ENCODE measurements at regions not wholly inside any gene's neighbourhood (a gene's known extent, or its start where the extent isn't known, plus 50 kb on each side); places are given as distances from the start of the nearest gene placed in this dataset.

DNA sequence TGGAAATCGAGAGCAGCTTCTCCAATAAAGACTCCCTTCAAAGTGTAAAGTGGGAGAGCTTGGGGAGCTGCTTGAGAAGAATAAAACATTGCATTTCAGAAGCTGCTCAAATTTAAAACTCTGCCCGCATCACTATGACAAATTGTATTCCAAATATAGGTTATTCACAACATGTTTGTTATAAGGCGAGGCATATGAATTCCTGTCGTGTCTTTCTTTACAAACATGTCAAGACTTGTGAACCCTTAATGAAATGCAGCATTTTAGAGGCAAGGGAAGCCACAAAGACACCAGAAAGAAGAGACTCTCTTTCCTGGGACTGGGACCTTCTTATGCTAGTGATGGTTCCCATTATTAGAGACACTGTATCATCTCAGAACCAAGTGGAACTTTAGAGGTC is 311.2 kb downstream of the DHX15 start:
- DNase-seq: no peak
- TF ChIP-seq GATA1 (IDR thresholded peaks at IDR 0.05; ENCODE audit: low read depth, low read length): no peak
- no peak for TF ChIP-seq POLR2A (IDR thresholded peaks at IDR 0.05; ENCODE audit: low read length)

DNA sequence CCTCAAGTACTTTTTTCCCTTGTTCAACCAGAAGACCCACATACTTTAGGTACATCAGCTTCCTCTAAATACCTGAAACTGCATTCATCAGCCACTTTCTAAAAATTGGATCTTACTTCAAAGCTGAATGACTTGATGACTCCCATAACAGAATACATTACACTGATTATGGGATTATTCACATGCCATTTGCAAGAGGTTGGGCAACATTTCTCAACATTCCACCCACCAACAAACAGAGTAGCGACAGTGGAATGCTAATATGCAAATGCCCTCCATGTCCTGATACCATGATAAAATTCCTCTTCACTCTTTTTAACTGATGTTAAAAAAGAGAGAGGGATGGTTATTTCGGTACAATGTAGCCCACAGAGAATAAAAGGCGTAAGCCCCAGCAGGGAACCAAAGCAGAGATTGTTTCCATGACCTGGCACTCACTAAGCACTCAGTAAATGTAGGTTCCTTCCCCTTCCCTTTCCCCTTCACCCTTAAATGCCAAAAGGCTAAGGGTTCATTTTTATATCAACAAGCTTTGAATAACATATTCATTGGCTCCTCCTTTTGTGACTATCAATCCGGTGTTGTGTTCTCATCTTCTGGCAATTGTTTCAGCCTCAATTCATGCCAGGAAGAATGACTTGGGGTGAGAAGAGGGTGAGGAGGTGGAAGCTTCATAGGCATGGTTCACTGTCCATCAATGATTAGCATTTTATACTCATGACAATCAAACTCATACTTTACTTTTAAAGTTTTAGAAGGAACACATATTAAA is 317.2 kb downstream of the DHX15 start:
- DNase-seq: no peak
- TF ChIP-seq POLR2A (IDR thresholded peaks at IDR 0.05; ENCODE audit: low read length): no peak
- no peak for TF ChIP-seq GATA1 (IDR thresholded peaks at IDR 0.05; ENCODE audit: low read depth, low read length)

GRCh38 chr4:24265989-24266388 is 318.4 kb downstream of the DHX15 start:
- TF ChIP-seq POLR2A (IDR thresholded peaks at IDR 0.05; ENCODE audit: low read length) (no peak), GATA1 (IDR thresholded peaks at IDR 0.05; ENCODE audit: low read depth, low read length) (no peak)
- no peak for DNase-seq

DNA sequence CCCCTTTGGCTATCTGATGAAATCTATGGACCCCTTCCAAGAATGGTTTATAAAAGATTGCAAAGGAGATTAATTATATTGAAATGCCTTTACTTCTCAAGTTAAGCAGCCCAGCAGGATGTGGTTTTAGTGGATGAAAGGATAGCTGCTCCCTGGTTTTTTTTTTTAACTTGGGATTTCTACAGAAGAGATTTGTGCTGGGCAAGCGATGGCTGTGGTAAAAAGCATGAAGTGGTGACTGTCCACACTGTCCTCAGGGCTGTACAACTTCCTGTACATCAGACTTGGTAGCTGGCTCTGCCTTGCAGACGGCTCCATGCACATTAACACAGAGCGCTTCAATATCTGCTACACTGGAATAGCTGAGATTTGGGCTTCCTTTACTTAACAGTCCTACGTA is 321.7 kb downstream of the DHX15 start:
- no peak for DNase-seq
- TF ChIP-seq POLR2A (IDR thresholded peaks at IDR 0.05; ENCODE audit: low read length) (no peak), GATA1 (IDR thresholded peaks at IDR 0.05; ENCODE audit: low read depth, low read length) (no peak)

- no peak for DNase-seq
- TF ChIP-seq POLR2A (IDR thresholded peaks at IDR 0.05; ENCODE audit: low read length) (no peak), GATA1 (IDR thresholded peaks at IDR 0.05; ENCODE audit: low read depth, low read length) (no peak)
Measured at GRCh38 chr4:24262084-24262483, 322.3 kb downstream of the DHX15 start.

- TF ChIP-seq GATA1 (IDR thresholded peaks at IDR 0.05; ENCODE audit: low read depth, low read length): no peak
- no peak for TF ChIP-seq POLR2A (IDR thresholded peaks at IDR 0.05; ENCODE audit: low read length)
- DNase-seq: no peak
Measured at GRCh38 chr4:24260923-24261564, 323.3 kb downstream of the DHX15 start.

GRCh38 chr4:24260133-24260715 is 324.1 kb downstream of the DHX15 start:
- TF ChIP-seq GATA1 (IDR thresholded peaks at IDR 0.05; ENCODE audit: low read depth, low read length) (no peak), POLR2A (IDR thresholded peaks at IDR 0.05; ENCODE audit: low read length) (no peak)
- DNase-seq: no peak

- no peak for DNase-seq
- no peak for TF ChIP-seq GATA1 (IDR thresholded peaks at IDR 0.05; ENCODE audit: low read depth, low read length)
- no peak for TF ChIP-seq POLR2A (IDR thresholded peaks at IDR 0.05; ENCODE audit: low read length)
Measured at GRCh38 chr4:24256547-24256946, 327.8 kb downstream of the DHX15 start.

- TF ChIP-seq POLR2A (IDR thresholded peaks at IDR 0.05; ENCODE audit: low read length) (no peak), GATA1 (IDR thresholded peaks at IDR 0.05; ENCODE audit: low read depth, low read length) (no peak)
- DNase-seq: no peak
Measured at GRCh38 chr4:24256066-24256465, 328.3 kb downstream of the DHX15 start.

GRCh38 chr4:24252121-24252520 is 332.2 kb downstream of the DHX15 start:
- TF ChIP-seq POLR2A (IDR thresholded peaks at IDR 0.05; ENCODE audit: low read length) (no peak), GATA1 (IDR thresholded peaks at IDR 0.05; ENCODE audit: low read depth, low read length) (no peak)
- no peak for DNase-seq

- TF ChIP-seq GATA1 (IDR thresholded peaks at IDR 0.05; ENCODE audit: low read depth, low read length) (no peak), POLR2A (IDR thresholded peaks at IDR 0.05; ENCODE audit: low read length) (no peak)
Measured at GRCh38 chr4:24251589-24251988, 332.8 kb downstream of the DHX15 start.

GRCh38 chr4:24249972-24250371 is 334.4 kb downstream of the DHX15 start:
- TF ChIP-seq GATA1 (IDR thresholded peaks at IDR 0.05; ENCODE audit: low read depth, low read length) (no peak), POLR2A (IDR thresholded peaks at IDR 0.05; ENCODE audit: low read length) (no peak)
- no peak for DNase-seq

More at GRCh38 chr4:24251589-24251988, 332.8 kb downstream of the DHX15 start:
- no peak for DNase-seq

GRCh38 chr4:24248674-24249630 is 335.4 kb downstream of the DHX15 start:
- TF ChIP-seq POLR2A (IDR thresholded peaks at IDR 0.05; ENCODE audit: low read length): no peak
- no peak for TF ChIP-seq GATA1 (IDR thresholded peaks at IDR 0.05; ENCODE audit: low read depth, low read length)
- no peak for DNase-seq

GRCh38 chr4:24245491-24245820 is 338.9 kb downstream of the DHX15 start:
- TF ChIP-seq POLR2A (IDR thresholded peaks at IDR 0.05; ENCODE audit: low read length): no peak
- no peak for TF ChIP-seq GATA1 (IDR thresholded peaks at IDR 0.05; ENCODE audit: low read depth, low read length)
- DNase-seq: no peak
